ENCODE measurements at regions not wholly inside any gene's neighbourhood (a gene's known extent, or its start where the extent isn't known, plus 50 kb on each side); places are given as distances from the start of the nearest gene placed in this dataset.
A peak's percentile ranks its signal among the peaks of the same experiment; 100 is the strongest.

DNA sequence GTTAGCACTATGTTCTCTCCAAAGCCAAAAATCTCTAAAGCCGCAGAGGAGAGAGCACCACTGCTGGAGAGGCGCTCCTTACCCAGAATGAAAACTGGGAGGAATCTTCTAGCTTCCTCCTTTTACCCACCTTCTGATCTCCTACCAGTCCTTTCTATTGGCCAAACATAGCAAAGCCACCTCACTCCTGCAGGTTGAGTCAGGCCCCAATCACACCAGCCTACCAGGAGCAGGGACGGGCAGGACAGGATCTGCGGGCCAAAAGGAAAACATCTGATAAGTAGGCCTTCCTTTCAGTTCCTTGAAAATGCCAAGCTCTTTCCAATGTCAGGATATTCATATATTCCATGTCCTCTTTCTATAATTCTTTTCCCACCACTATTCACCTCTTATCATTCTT lies 197.7 kb upstream of the CNOT2 start:
- H3K27ac Mint-ChIP-seq = no peak overlapping the region
- peaks cover 6% of the 10 kb centered on the region for H3K27me3 Mint-ChIP-seq
- no peak for DNase-seq
- no peaks in the 10 kb centered on the region for H3K9me3 Mint-ChIP-seq
- intact Hi-C loops (cut with micrococcal nuclease) = no loop called here
- H3K4me3 Mint-ChIP-seq = no peak overlapping the region
- no peaks in the 10 kb centered on the region for H3K4me1 Mint-ChIP-seq (ENCODE audit: low read depth)
- no peaks in the 10 kb centered on the region for H3K36me3 Mint-ChIP-seq
- ChIA-PET CTCF (interaction anchor here (0.6 kb wide), 1 partner anchor 1724 kb away, joined by 3 read pairs; no protein-coding TSS in a partner anchor), POLR2A (no interaction called here)

DNA sequence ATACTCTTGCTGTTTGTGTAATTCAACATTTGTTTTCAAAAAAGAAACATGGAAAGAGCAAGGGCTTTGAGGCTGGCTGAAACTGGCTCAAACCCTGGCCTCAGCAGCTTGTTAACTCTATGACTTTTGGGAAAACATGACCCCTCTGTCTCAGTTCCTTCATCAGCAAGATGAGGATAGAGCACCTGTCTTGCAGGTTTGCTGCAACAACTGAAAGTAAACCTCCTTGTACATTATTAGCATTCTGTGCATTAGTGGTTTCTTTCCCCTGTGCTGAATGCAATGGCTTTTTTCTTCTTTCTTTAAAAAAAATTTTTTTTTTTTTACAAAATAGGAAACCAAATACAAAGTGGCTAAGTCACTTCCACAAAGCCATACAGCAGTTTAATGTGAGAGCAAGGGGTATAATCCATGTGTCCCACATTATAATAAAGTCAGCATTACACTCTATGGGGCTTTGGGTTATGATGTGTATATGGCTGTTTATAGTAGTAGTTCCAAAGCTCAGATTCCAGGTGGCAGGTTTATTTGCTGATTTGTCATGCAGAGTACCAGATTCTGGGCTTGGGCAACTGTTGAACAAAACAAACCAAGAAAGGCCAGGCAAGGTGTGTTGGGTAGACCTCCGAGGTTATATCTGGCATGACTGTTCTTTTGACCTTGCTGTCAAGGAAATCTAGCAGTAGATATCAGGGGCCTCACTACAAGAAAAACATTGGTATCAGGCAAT lies 194.5 kb upstream of the CNOT2 start:
- no peaks in the 10 kb centered on the region for H3K4me1 Mint-ChIP-seq (ENCODE audit: low read depth)
- DNase-seq = no peak
- intact Hi-C loops (cut with micrococcal nuclease) = no loop called here
- H3K27ac Mint-ChIP-seq = no peak overlapping the region
- CTCF ChIA-PET = no interaction called here
- no peaks in the 10 kb centered on the region for H3K9me3 Mint-ChIP-seq
- H3K36me3 Mint-ChIP-seq = no peaks in the 10 kb centered on the region
- no peak overlapping the region for H3K4me3 Mint-ChIP-seq
- H3K27me3 Mint-ChIP-seq = peaks cover 10% of the 10 kb centered on the region
- POLR2A ChIA-PET = no interaction called here

DNA sequence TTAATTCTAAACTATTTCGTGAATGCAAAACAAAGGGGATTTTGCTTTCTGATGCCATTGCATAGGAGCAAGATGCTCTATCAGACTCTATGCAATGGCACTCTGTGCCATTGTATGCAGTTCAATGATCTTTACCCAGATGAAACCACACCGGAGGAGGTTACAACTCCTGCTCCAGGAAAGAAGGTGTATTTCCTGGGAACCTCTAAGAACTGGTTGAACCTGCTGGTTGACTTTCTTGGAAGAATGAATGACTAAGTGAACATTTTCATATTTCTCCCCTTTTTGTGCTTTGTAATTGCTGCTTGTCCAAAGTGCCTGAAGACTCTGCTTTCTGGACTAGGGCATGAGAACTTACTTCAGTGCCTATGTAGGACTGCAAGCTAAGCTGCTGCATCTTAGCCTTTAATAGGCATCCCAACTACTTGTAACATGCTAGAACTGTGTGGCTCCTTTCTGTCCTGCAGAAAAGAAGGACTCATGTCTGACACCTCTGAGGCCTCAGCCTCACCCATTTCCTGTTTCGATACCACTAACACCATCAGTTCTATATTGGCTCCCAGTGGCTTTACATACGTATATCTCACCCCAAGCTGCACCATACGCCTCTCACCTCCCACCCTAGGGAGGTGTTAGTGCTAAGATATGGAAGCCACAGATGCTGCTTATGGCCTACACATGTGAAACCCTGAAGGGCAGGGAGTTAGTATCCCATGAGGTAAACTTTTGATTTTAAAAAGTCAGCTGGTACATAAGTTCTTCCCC lies 193.5 kb upstream of the CNOT2 start:
- Mint-ChIP-seq H3K27me3 (peaks cover 8% of the 10 kb centered on the region), H3K4me3 (no peak overlapping the region), H3K9me3 (no peaks in the 10 kb centered on the region), H3K36me3 (no peaks in the 10 kb centered on the region), H3K27ac (no peak overlapping the region), H3K4me1 (ENCODE audit: low read depth) (no peaks in the 10 kb centered on the region)
- intact Hi-C loops (cut with micrococcal nuclease) = no loop called here
- CTCF ChIA-PET = no interaction called here
- POLR2A ChIA-PET = no interaction called here
- DNase-seq = peak; percentile 11

DNA sequence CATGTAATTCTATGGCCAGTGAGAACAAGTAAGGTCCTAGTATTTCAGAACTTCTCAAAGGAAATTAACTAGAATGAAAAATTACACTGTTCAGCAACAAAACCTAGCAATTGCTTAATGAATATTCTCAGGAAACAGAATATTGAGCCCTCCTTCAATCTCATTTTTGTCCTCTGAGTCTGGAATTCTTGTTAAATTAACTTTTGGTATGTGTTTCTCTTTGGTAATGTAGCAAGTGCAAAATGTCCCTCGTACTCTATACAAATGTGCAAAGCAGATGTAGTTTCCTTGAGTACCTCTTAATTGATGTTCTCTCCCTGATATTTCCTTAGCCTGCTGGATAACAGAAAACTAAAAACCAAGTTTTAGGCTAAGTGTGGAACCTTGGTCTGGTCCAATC lies 190.8 kb upstream of the CNOT2 start:
- Mint-ChIP-seq H3K9me3 (no peaks in the 10 kb centered on the region), H3K27ac (no peak overlapping the region), H3K4me1 (ENCODE audit: low read depth) (no peaks in the 10 kb centered on the region), H3K4me3 (no peak overlapping the region), H3K27me3 (peaks cover 6% of the 10 kb centered on the region), H3K36me3 (no peaks in the 10 kb centered on the region)
- POLR2A ChIA-PET = no interaction called here
- no peak for DNase-seq
- CTCF ChIA-PET = no interaction called here
- intact Hi-C loops (cut with micrococcal nuclease) = no loop called here

DNA sequence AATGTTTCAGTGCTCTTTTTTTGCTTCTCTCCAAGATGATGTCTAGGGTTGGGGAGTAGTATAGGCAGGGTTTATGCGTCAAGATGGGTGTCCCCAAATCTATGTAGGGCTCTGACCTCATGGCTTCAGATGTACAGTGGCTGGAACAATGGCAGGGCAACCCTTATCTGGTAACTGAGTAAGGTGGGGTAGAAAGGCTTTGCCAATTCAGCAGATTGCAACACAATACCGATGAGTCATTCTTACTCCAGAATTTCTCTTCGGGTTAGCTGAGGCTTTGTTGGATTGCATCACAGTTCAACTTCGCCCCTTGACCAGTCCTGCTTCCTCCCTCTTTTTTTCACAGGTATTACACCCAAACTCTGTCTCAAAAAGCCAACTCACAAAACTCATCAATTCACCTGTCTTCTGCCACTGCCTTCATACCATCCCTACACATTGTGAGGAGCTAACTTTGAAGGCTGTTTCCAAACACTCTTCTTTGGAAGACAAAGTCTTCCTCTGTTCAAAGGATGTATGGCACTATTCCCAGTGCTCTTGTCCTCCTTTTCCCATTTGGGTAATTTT lies 190.2 kb upstream of the CNOT2 start:
- no peak overlapping the region for H3K27ac Mint-ChIP-seq
- intact Hi-C loops (cut with micrococcal nuclease) = no loop called here
- no peaks in the 10 kb centered on the region for H3K36me3 Mint-ChIP-seq

DNA sequence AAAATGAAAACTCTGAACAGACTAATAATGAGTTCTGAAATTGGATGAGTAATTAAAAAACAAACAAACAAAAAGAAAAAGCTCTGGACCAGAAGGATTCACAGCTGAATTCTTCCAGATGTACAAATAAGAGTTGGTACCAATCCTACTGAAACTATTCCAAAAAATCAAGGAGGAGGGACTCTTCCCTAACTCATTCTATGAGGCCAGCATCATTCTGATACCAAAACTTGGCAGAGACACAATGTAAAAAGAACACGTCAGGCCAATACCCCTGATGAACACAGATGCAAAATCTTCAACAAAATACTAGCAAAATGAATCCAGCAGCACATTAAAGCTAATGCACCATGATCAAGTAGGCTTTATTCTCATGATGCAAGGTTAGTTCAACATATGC lies 183.9 kb upstream of the CNOT2 start:
- CTCF ChIA-PET = no interaction called here
- H3K9me3 Mint-ChIP-seq = no peaks in the 10 kb centered on the region
- H3K27ac Mint-ChIP-seq = no peak overlapping the region
- no peaks in the 10 kb centered on the region for H3K36me3 Mint-ChIP-seq
- peaks cover 4% of the 10 kb centered on the region for H3K27me3 Mint-ChIP-seq
- intact Hi-C loops (cut with micrococcal nuclease) = no loop called here
- H3K4me1 Mint-ChIP-seq (ENCODE audit: low read depth) = no peaks in the 10 kb centered on the region
- no peak overlapping the region for H3K4me3 Mint-ChIP-seq
- POLR2A ChIA-PET = no interaction called here
- DNase-seq = no peak

More for the DNA sequence above, 190.2 kb upstream of the CNOT2 start:
- ChIA-PET CTCF (no interaction called here), POLR2A (no interaction called here)
- Mint-ChIP-seq H3K4me1 (ENCODE audit: low read depth) (no peaks in the 10 kb centered on the region), H3K9me3 (no peaks in the 10 kb centered on the region), H3K27me3 (peaks cover 6% of the 10 kb centered on the region), H3K4me3 (no peak overlapping the region)
- DNase-seq = no peak

DNA sequence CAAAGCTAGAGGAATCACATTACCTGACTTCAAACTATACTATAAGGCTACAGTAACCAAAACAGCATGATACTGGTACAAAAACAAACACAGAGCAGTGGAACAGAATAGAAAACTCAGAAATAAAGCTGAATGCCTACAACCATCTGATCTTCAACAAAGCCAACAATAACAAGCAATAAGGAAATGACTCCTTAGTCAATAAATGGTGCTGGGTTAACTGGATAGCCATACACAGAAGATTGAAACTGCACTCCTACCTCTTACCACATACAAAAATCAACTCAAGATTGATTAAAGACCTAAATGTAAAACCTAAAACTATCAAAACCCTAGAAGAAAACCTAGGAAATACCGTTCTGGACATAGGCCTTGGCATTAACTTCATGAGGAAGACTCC lies 182.6 kb upstream of the CNOT2 start:
- intact Hi-C loops (cut with micrococcal nuclease) = no loop called here
- no peaks in the 10 kb centered on the region for H3K36me3 Mint-ChIP-seq
- DNase-seq = no peak
- no peaks in the 10 kb centered on the region for H3K4me1 Mint-ChIP-seq (ENCODE audit: low read depth)
- no peaks in the 10 kb centered on the region for H3K9me3 Mint-ChIP-seq
- no peak overlapping the region for H3K4me3 Mint-ChIP-seq
- peaks cover 4% of the 10 kb centered on the region for H3K27me3 Mint-ChIP-seq
- no peak overlapping the region for H3K27ac Mint-ChIP-seq
- POLR2A ChIA-PET = no interaction called here
- CTCF ChIA-PET = no interaction called here

DNA sequence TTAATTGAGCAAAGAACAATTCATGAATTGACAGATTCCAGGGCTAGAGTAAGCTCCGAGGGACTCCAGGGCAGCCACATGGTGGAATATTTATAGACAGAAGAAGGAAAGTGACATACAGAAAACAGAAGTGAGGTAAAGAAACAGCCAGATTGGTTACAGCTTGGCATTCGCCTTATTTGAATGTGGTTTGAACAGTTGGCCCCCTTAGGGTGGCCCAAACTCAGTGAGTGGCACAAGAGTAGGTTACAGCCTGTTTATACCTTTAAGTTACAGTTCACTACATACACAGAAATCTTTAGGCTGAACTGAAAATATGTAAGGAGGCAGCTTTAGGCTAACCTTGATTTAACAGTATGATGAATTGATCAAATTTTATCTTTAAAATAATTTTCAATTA lies 174.5 kb upstream of the CNOT2 start:
- Mint-ChIP-seq H3K4me1 (ENCODE audit: low read depth) (no peaks in the 10 kb centered on the region), H3K27ac (no peak overlapping the region), H3K4me3 (no peak overlapping the region), H3K27me3 (no peaks in the 10 kb centered on the region), H3K36me3 (no peaks in the 10 kb centered on the region), H3K9me3 (no peaks in the 10 kb centered on the region)
- intact Hi-C loops (cut with micrococcal nuclease) = no loop called here
- no peak for DNase-seq
- ChIA-PET CTCF (no interaction called here), POLR2A (interaction anchor here (0.5 kb wide), 1 partner anchor 1128 kb away, joined by 3 read pairs; no protein-coding TSS in a partner anchor)

DNA sequence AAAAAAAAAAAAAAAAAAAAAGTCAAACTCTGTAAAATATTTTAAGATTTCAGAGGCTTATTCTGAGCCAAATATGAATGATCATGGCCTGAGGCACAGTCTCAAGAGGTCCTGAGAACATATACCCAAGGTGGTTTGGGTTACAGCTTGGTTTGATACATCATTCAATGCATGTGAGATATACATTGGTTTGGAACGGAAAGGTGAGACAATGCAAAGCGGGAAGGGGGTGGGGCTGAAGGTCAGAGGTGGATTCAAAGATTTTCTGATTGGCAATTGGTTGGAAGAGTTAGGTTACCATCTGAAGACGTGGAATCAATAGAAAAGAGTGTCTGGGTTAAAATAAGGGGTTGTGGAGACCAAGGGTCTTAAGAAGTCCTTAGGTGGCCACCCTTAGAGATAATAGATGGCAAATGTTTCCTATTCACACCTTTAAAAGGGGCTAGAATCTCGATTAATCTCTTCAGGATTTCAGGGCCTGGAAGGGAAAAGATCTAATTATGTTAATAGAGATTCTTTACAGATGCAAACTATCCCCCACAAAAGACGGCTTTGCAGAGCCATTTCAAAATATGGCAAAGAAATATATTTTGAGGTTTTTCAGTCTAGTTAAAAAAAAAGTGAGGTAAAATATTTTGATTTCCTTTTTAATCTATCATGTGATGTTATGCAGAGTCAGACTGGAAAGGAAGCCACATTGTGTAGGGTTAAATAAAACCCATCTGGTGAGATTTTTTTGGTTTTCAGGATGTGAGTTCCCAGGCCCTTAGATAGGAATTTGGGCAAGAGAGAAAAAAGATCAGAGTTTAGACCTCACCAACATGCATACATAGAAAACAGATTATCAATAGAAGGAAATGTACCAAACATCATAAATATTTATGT lies 173.8 kb upstream of the CNOT2 start:
- no peak for DNase-seq
- Mint-ChIP-seq H3K9me3 (no peaks in the 10 kb centered on the region), H3K27ac (no peak overlapping the region), H3K27me3 (no peaks in the 10 kb centered on the region), H3K36me3 (no peaks in the 10 kb centered on the region), H3K4me1 (ENCODE audit: low read depth) (no peaks in the 10 kb centered on the region), H3K4me3 (no peak overlapping the region)
- intact Hi-C loops (cut with micrococcal nuclease) = no loop called here
- POLR2A ChIA-PET = no interaction called here
- CTCF ChIA-PET = no interaction called here

DNA sequence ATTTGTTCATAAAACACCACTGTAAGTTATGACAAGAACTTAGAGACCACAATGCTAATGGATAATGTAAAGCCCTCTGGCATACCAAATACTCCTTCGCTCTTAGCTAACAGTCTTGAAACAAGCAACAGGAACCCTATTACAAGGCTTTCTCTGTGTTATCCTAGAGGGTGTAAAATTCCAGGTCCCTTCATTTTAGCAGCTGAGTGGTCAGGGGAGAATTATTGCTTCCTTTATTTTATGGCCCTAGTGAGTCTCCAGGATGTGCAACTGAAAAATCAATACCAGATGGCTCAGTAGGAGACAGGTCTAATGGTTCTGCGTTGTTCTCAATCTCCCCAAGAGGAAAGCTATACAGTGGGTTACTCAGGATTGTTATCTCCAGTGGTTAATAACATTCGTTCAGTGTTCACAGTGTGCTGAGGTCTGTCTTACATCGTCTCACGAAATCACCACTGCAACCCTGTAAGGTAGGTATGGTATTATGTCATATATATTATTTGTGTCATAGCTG lies 172.7 kb upstream of the CNOT2 start:
- no peaks in the 10 kb centered on the region for H3K36me3 Mint-ChIP-seq
- H3K4me1 Mint-ChIP-seq (ENCODE audit: low read depth) = no peaks in the 10 kb centered on the region
- no peak overlapping the region for H3K4me3 Mint-ChIP-seq
- no peaks in the 10 kb centered on the region for H3K27me3 Mint-ChIP-seq
- DNase-seq = no peak
- no peak overlapping the region for H3K27ac Mint-ChIP-seq
- ChIA-PET POLR2A (no interaction called here), CTCF (no interaction called here)
- intact Hi-C loops (cut with micrococcal nuclease) = no loop called here
- H3K9me3 Mint-ChIP-seq = no peaks in the 10 kb centered on the region

DNA sequence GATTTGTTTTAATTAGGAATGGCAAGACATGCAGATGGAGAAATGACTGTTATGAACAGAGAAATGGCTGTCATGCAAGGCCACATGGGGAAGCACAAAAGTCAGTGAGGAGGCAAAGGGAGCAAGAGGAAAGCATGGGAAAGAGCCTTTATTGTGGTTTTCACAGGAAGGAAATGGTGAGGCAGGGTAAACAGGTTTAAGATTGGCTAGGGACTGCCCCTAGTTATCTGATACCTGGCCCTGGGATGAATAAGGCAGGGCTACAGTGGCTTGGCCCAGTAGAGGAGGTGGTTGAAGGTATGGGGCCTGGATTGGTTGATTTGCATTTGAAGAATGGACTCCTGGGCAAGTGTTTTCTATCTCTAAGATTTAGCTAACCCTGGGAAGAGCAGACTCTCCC lies 168.7 kb upstream of the CNOT2 start:
- no peak overlapping the region for H3K4me3 Mint-ChIP-seq
- intact Hi-C loops (cut with micrococcal nuclease) = no loop called here
- no peaks in the 10 kb centered on the region for H3K9me3 Mint-ChIP-seq
- no peak for DNase-seq
- POLR2A ChIA-PET = no interaction called here
- H3K27me3 Mint-ChIP-seq = no peaks in the 10 kb centered on the region
- H3K4me1 Mint-ChIP-seq (ENCODE audit: low read depth) = no peaks in the 10 kb centered on the region
- H3K36me3 Mint-ChIP-seq = no peaks in the 10 kb centered on the region
- CTCF ChIA-PET = no interaction called here
- H3K27ac Mint-ChIP-seq = no peak overlapping the region

DNA sequence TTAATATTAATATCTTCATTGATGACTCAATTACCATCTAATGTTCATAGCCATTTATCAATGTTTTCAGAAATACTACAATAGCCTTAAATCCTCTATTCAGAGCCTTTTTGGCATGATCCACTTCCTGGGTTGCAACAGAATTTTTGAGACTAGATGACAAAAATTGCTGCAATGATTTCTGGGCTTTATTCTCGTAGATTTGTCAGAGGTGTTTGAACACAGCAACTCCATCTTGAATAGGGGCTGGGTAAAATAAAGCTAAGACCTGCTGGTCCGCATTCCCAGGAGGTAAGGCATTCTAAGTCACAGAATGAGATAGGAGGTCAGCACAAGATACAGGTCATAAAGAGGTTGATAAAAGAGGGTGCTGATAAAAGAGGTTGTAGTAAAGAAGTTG lies 165.8 kb upstream of the CNOT2 start:
- no peaks in the 10 kb centered on the region for H3K4me1 Mint-ChIP-seq (ENCODE audit: low read depth)
- no peaks in the 10 kb centered on the region for H3K36me3 Mint-ChIP-seq
- no peak for DNase-seq
- H3K27ac Mint-ChIP-seq = no peak overlapping the region
- no peaks in the 10 kb centered on the region for H3K9me3 Mint-ChIP-seq
- no peaks in the 10 kb centered on the region for H3K27me3 Mint-ChIP-seq
- POLR2A ChIA-PET = no interaction called here
- intact Hi-C loops (cut with micrococcal nuclease) = no loop called here
- no peak overlapping the region for H3K4me3 Mint-ChIP-seq
- CTCF ChIA-PET = no interaction called here

All from activated CD4-positive, alpha-beta memory T cell treated with anti-CD3 and anti-CD28 coated beads for 36 hours (primary cell).